SK-N-SH treated with all-trans-retinoic acid at 6 μM for 48 hours (cell line): ENCODE measurements at regions not wholly inside any gene's neighbourhood (a gene's known extent, or its start where the extent isn't known, plus 50 kb on each side); places are given as distances from the start of the nearest gene placed in this dataset.

Experiments
- ATAC-seq: fragments of 200-7000 bp; cut with Tn5 transposase; 3 replicates; pipeline ENCODE4 v1.9.1; 2020; ENCODE audit warnings: mild to moderate bottlenecking, moderate library complexity
- ARNTL ChIP-seq: fragments of 450-650 bp; formaldehyde crosslinking; IDR thresholded peaks from 2 replicates; pipeline ENCODE4 v1.5.0; 2020; ENCODE audit warnings: low read depth, mild to moderate bottlenecking, moderate library complexity, borderline replicate concordance
- BACH2 ChIP-seq: fragments of 250-450 bp; sonication (Bioruptor Pico); IDR thresholded peaks from 2 replicates; pipeline ENCODE4 v1.9.0; 2021; ENCODE audit warnings: mild to moderate bottlenecking, borderline replicate concordance
- CREB5 ChIP-seq: fragments of 250-450 bp; sonication (Bioruptor Pico); IDR thresholded peaks from 2 replicates; pipeline ENCODE4 v1.5.1; 2020; ENCODE audit warnings: low read depth, mild to moderate bottlenecking, moderate library complexity
- CSDC2 ChIP-seq: fragments of 250-450 bp; sonication (Bioruptor Pico); IDR thresholded peaks from 2 replicates; pipeline ENCODE4 v1.5.0; 2020; ENCODE audit warnings: mild to moderate bottlenecking, moderate library complexity
- CSRNP3 ChIP-seq: fragments of 250-450 bp; sonication (Bioruptor Pico); IDR thresholded peaks from 2 replicates; pipeline ENCODE4 v1.5.1; 2021; ENCODE audit warnings: mild to moderate bottlenecking, moderate library complexity
- GLIS3 ChIP-seq: fragments of 250-450 bp; sonication (Bioruptor Pico); IDR thresholded peaks from 2 replicates; pipeline ENCODE4 v1.5.0; 2020; ENCODE audit warnings: mild to moderate bottlenecking, moderate library complexity
- ISL1 ChIP-seq: fragments of 250-450 bp; sonication (Bioruptor Pico); IDR thresholded peaks from 2 replicates; pipeline ENCODE4 v2.1.2; 2022; ENCODE audit warnings: mild to moderate bottlenecking, moderate library complexity
- OSR1 ChIP-seq: fragments of 250-450 bp; sonication (Bioruptor Pico); IDR thresholded peaks from 2 replicates; pipeline ENCODE4 v1.8.0; 2022; ENCODE audit warnings: moderate library complexity, mild to moderate bottlenecking, inconsistent platforms
- PATZ1 ChIP-seq: fragments of 250-450 bp; sonication (Bioruptor Pico); IDR thresholded peaks from 2 replicates; pipeline ENCODE4 v1.8.0; 2020; ENCODE audit warnings: mild to moderate bottlenecking, moderate library complexity, borderline replicate concordance
- POU6F1 ChIP-seq: fragments of 250-450 bp; sonication (Bioruptor Pico); IDR thresholded peaks from 2 replicates; pipeline ENCODE4 v1.8.0; 2021; ENCODE audit warnings: low read depth, mild to moderate bottlenecking, moderate library complexity, borderline replicate concordance
- PPARA ChIP-seq: fragments of 250-450 bp; sonication (Bioruptor Pico); IDR thresholded peaks from 2 replicates; pipeline ENCODE4 v1.5.0; 2020; ENCODE audit warnings: mild to moderate bottlenecking, borderline replicate concordance
- RARB ChIP-seq: fragments of 250-450 bp; sonication (Bioruptor Pico); IDR thresholded peaks from 2 replicates; pipeline ENCODE4 v1.8.0; 2021; ENCODE audit warnings: mild to moderate bottlenecking, moderate library complexity
- TOX ChIP-seq: fragments of 250-450 bp; sonication (Bioruptor Pico); IDR thresholded peaks from 2 replicates; pipeline ENCODE4 v1.8.0; 2021; ENCODE audit warnings: mild to moderate bottlenecking, moderate library complexity, borderline replicate concordance
- TSHZ2 ChIP-seq: fragments of 250-450 bp; sonication (Bioruptor Pico); IDR thresholded peaks from 2 replicates; pipeline ENCODE4 v1.5.0; 2020; ENCODE audit warnings: mild to moderate bottlenecking, moderate library complexity
- ZC3H10 ChIP-seq: fragments of 250-450 bp; sonication (Bioruptor Pico); IDR thresholded peaks from 2 replicates; pipeline ENCODE4 v1.5.1; 2021; ENCODE audit warnings: mild to moderate bottlenecking, moderate library complexity
- ZFP3 ChIP-seq: fragments of 250-450 bp; sonication (Bioruptor Pico); IDR thresholded peaks from 2 replicates; pipeline ENCODE4 v1.5.0; 2020; ENCODE audit warnings: mild to moderate bottlenecking, moderate library complexity
- ZFP30 ChIP-seq: fragments of 450-650 bp; formaldehyde crosslinking; IDR thresholded peaks from 2 replicates; pipeline ENCODE4 v1.5.0; 2022; ENCODE audit warnings: mild to moderate bottlenecking, moderate library complexity
- ZNF565 ChIP-seq: fragments of 450-650 bp; formaldehyde crosslinking; conservative IDR thresholded peaks from 2 replicates; pipeline ENCODE4 v1.5.0; 2020; ENCODE audit warnings: low read depth, mild to moderate bottlenecking, moderate library complexity
- ZNF70 ChIP-seq: fragments of 450-650 bp; formaldehyde crosslinking; IDR thresholded peaks from 2 replicates; pipeline ENCODE4 v1.5.0; 2020; ENCODE audit warnings: mild to moderate bottlenecking, moderate library complexity
- ZNF8 ChIP-seq: fragments of 450-650 bp; formaldehyde crosslinking; IDR thresholded peaks from 2 replicates; pipeline ENCODE4 v1.5.0; 2020; ENCODE audit warnings: mild to moderate bottlenecking, moderate library complexity

GRCh38 chrX:40333344-40333743 is 235.6 kb upstream of the BCOR start:
- no peak for ATAC-seq
- no peak for TF ChIP-seq PATZ1
- TF ChIP-seq GLIS3, result no peak
- TF ChIP-seq BACH2 (CRISPR knock-in tag), result no peak
- no peak for TF ChIP-seq ZNF70 (CRISPR knock-in tag)
- no peak for TF ChIP-seq TOX (CRISPR knock-in tag)
- no peak for TF ChIP-seq ZNF8 (CRISPR knock-in tag)
- TF ChIP-seq ZFP30, result no peak
- TF ChIP-seq ARNTL (CRISPR knock-in tag), result no peak
- no peak for TF ChIP-seq TSHZ2 (CRISPR knock-in tag)
- TF ChIP-seq CSRNP3, result no peak
- no peak for TF ChIP-seq OSR1
- no peak for TF ChIP-seq ZNF565 (CRISPR knock-in tag)

- no peak for ATAC-seq
- TF ChIP-seq TOX (CRISPR knock-in tag) (no peak), ZNF565 (CRISPR knock-in tag) (no peak), ZFP3 (CRISPR knock-in tag) (no peak), ZNF70 (CRISPR knock-in tag) (no peak), POU6F1 (CRISPR knock-in tag) (no peak), ZNF8 (CRISPR knock-in tag) (no peak), ISL1 (CRISPR knock-in tag) (no peak), ZFP30 (no peak), BACH2 (CRISPR knock-in tag) (no peak), ZC3H10 (CRISPR knock-in tag) (no peak), CSDC2 (CRISPR knock-in tag) (no peak)
These were observed 234.0 kb upstream of the BCOR start for GRCh38 chrX:40331762-40332161.

GRCh38 chrX:40331353-40331752 is 233.6 kb upstream of the BCOR start:
- no peak for TF ChIP-seq ARNTL (CRISPR knock-in tag)
- TF ChIP-seq ZNF8 (CRISPR knock-in tag), result no peak
- TF ChIP-seq CSDC2 (CRISPR knock-in tag), result no peak
- TF ChIP-seq GLIS3, result no peak
- no peak for TF ChIP-seq ZC3H10 (CRISPR knock-in tag)
- TF ChIP-seq RARB, result no peak
- TF ChIP-seq BACH2 (CRISPR knock-in tag), result no peak
- TF ChIP-seq CREB5 (CRISPR knock-in tag), result no peak
- no peak for TF ChIP-seq ZNF565 (CRISPR knock-in tag)
- no peak for TF ChIP-seq ZFP3 (CRISPR knock-in tag)
- no peak for ATAC-seq

- no peak for ATAC-seq
- TF ChIP-seq ZNF70 (CRISPR knock-in tag) (no peak), CREB5 (CRISPR knock-in tag) (no peak), CSDC2 (CRISPR knock-in tag) (no peak), BACH2 (CRISPR knock-in tag) (no peak), PPARA (no peak), TSHZ2 (CRISPR knock-in tag) (no peak)
These were observed 231.9 kb upstream of the BCOR start for GRCh38 chrX:40329616-40330015.
